ENCODE measurements at regions not wholly inside any gene's neighbourhood (a gene's known extent, or its start where the extent isn't known, plus 50 kb on each side); places are given as distances from the start of the nearest gene placed in this dataset.

- no peak overlapping the region for H3K4me3 ChIP-seq (ENCODE audit: low read length)
- ChIA-PET POLR2A (no interaction called here), CTCF (no interaction called here)
- H3K27ac Mint-ChIP-seq = no peak overlapping the region
- H3K27me3 ChIP-seq (ENCODE audit: control insufficient read depth in 1 of 2, insufficient read depth in 2 of 2, low read length in 2 of 2) = no peaks in the 10 kb centered on the region
- no peaks in the 10 kb centered on the region for H3K4me1 Mint-ChIP-seq (ENCODE audit: low read depth)
- no peak for ATAC-seq (ENCODE audit: poor library complexity)
- no peaks in the 10 kb centered on the region for H3K27me3 Mint-ChIP-seq
- H3K9me3 Mint-ChIP-seq = peaks cover 12% of the 10 kb centered on the region
- DNase-seq = no peak
- H3K36me3 ChIP-seq (ENCODE audit: insufficient read depth, low read length) = no peaks in the 10 kb centered on the region
- TF ChIP-seq, protein P1, sequence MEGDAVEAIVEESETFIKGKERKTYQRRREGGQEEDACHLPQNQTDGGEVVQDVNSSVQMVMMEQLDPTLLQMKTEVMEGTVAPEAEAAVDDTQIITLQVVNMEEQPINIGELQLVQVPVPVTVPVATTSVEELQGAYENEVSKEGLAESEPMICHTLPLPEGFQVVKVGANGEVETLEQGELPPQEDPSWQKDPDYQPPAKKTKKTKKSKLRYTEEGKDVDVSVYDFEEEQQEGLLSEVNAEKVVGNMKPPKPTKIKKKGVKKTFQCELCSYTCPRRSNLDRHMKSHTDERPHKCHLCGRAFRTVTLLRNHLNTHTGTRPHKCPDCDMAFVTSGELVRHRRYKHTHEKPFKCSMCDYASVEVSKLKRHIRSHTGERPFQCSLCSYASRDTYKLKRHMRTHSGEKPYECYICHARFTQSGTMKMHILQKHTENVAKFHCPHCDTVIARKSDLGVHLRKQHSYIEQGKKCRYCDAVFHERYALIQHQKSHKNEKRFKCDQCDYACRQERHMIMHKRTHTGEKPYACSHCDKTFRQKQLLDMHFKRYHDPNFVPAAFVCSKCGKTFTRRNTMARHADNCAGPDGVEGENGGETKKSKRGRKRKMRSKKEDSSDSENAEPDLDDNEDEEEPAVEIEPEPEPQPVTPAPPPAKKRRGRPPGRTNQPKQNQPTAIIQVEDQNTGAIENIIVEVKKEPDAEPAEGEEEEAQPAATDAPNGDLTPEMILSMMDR (IDR thresholded peaks at IDR 0.05) = no peak
- intact Hi-C loops (cut with DNase I, micrococcal nuclease) = no loop called here
- peaks cover 0 to 10% of the 10 kb centered on the region in 2 experiments for H3K9me3 ChIP-seq (ENCODE audit: control insufficient read depth in 1 of 2, insufficient read depth in 1 of 2, low read length in 2 of 2)
- no peaks in the 10 kb centered on the region for H3K4me1 ChIP-seq (ENCODE audit: insufficient read depth, low read length)
- H3K4me3 Mint-ChIP-seq = no peak overlapping the region
- H3K36me3 Mint-ChIP-seq (ENCODE audit: low read depth) = no peaks in the 10 kb centered on the region
- H3K27ac ChIP-seq (ENCODE audit: low read depth in 1 of 2, low read length in 2 of 2) = no peak overlapping the region
Measured at GRCh38 chr5:96302174-96302738, 130.8 kb downstream of the PCSK1 start.

DNA sequence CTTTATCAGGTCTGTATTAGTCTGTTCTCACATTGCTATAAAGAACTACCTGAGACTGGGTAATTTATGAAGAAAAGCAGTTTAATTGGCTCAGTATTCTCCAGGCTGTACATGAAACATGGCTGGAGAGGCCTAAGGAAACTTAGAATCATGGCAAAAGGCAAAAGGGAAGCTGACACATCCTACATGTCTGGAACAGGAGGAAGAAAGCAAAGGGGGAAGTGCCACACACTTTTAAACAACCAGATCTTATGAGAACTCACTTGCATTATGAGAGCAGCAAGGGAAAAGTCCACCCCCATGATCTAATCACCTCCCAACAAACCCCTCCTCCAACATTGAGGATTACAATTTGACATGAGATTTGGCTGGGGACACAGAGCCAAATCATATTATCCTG lies 132.1 kb downstream of the PCSK1 start:
- H3K4me1 ChIP-seq (ENCODE audit: insufficient read depth, low read length) = no peaks in the 10 kb centered on the region
- no peak overlapping the region for H3K4me3 ChIP-seq (ENCODE audit: low read length)
- Mint-ChIP-seq H3K9me3 (peaks cover 10% of the 10 kb centered on the region), H3K27ac (no peak overlapping the region), H3K4me1 (ENCODE audit: low read depth) (no peaks in the 10 kb centered on the region), H3K4me3 (no peak overlapping the region), H3K27me3 (no peaks in the 10 kb centered on the region), H3K36me3 (ENCODE audit: low read depth) (no peaks in the 10 kb centered on the region)
- H3K9me3 ChIP-seq (ENCODE audit: control insufficient read depth in 1 of 2, insufficient read depth in 1 of 2, low read length in 2 of 2) = peaks cover 0 to 10% of the 10 kb centered on the region in 2 experiments
- CTCF ChIA-PET = no interaction called here
- intact Hi-C loops (cut with DNase I, micrococcal nuclease) = no loop called here
- peak in 2 of 14 experiments; percentile 9 to 28 for DNase-seq
- POLR2A ChIA-PET = no interaction called here
- H3K27ac ChIP-seq (ENCODE audit: low read depth in 1 of 2, low read length in 2 of 2) = no peak overlapping the region
- no peaks in the 10 kb centered on the region for H3K27me3 ChIP-seq (ENCODE audit: control insufficient read depth in 1 of 2, insufficient read depth in 2 of 2, low read length in 2 of 2)
- TF ChIP-seq, protein P1 (IDR thresholded peaks at IDR 0.05) = no peak
- ATAC-seq (ENCODE audit: poor library complexity) = no peak
- no peaks in the 10 kb centered on the region for H3K36me3 ChIP-seq (ENCODE audit: insufficient read depth, low read length)

- Histone ChIP-seq H3K4me1 (ENCODE audit: insufficient read depth, low read length) (no peaks in the 10 kb centered on the region), H3K36me3 (ENCODE audit: insufficient read depth, low read length) (no peaks in the 10 kb centered on the region), H3K27ac (ENCODE audit: low read depth in 1 of 2, low read length in 2 of 2) (no peak overlapping the region), H3K4me3 (ENCODE audit: low read length) (no peak overlapping the region), H3K9me3 (ENCODE audit: control insufficient read depth in 1 of 2, insufficient read depth in 1 of 2, low read length in 2 of 2) (peaks cover 0 to 10% of the 10 kb centered on the region in 2 experiments), H3K27me3 (ENCODE audit: control insufficient read depth in 1 of 2, insufficient read depth in 2 of 2, low read length in 2 of 2) (no peaks in the 10 kb centered on the region)
- TF ChIP-seq, protein P1 (IDR thresholded peaks at IDR 0.05) = no peak
- Mint-ChIP-seq H3K4me3 (no peak overlapping the region), H3K4me1 (ENCODE audit: low read depth) (no peaks in the 10 kb centered on the region), H3K9me3 (peaks cover 2% of the 10 kb centered on the region), H3K36me3 (ENCODE audit: low read depth) (no peaks in the 10 kb centered on the region), H3K27ac (no peak overlapping the region), H3K27me3 (peaks cover 6% of the 10 kb centered on the region)
- ATAC-seq (ENCODE audit: poor library complexity) (no peak), DNase-seq (peak in 2 of 14 experiments; percentile 15 to 36)
- ChIA-PET CTCF (no interaction called here), POLR2A (no interaction called here)
- intact Hi-C loops (cut with DNase I, micrococcal nuclease) = no loop called here
Measured at GRCh38 chr5:96297867-96298266, 135.2 kb downstream of the PCSK1 start.

Measured in CD4-positive, alpha-beta T cell (primary cell).